ENCODE measurements at regions not wholly inside any gene's neighbourhood (a gene's known extent, or its start where the extent isn't known, plus 50 kb on each side); places are given as distances from the start of the nearest gene placed in this dataset.
"Not testable (repeated sequence)": the region's sequence is repeated elsewhere in the genome, so short reads cannot be mapped to it uniquely, and the experiment has no call there.

DNA sequence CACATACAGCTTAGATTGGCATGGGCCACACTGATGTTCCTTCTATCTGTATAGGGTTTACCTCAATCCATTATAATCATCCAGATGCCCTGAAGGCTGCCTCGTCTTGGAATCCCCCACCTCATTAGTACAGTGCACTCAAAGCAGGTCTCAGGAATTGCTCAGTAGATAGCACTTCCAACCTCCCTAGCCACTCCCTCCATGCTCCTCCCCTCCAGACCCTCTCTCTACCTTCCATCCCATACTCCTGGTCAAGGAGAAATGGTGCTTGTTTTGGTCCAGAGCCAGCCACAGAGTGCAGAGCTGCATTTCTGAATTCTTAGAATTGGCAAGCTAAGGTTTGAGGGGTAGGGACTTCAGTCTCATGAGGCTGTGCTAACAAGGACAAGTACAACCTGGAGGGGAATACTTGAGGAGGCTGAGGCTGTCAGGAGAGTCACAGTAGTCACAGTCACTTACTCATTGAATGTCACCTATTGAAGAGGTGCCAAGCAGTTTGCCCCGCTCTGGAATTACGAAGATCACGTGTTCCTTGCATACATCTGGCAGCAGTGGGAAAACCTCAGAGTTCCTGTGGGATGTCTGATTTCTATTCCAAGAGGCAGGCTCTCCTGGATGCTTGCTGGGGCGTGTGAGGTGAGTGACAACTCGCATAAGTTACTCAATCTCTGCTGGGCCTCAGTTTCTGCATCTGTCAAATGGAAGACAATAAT, 60.7 kb upstream of the ZNF746 start:
- TF ChIP-seq CTCF (IDR thresholded peaks at IDR 0.05) = no peak
- TF ChIP-seq POLR2A (IDR thresholded peaks at IDR 0.05) = no peak
- no peak for DNase-seq (ENCODE audit: low spot score)
- Histone ChIP-seq H3K27me3 (replicated peaks; ENCODE audit: insufficient read depth) (no peaks in the 10 kb centered on the region), H3K4me1 (replicated peaks) (no peaks in the 10 kb centered on the region), H3K9me3 (no peaks in the 10 kb centered on the region), H3K36me3 (peaks cover 0 to 4% of the 10 kb centered on the region in 2 donors), H3K4me3 (no peak overlapping the region), H3K27ac (no peak overlapping the region)
- WGBS = 91% methylated on average over 6 of the region's 6 CpGs
- intact Hi-C loops (cut with DNase I) = no loop called here

GRCh38 chr7:149556525-149556924, 58.9 kb upstream of the ZNF746 start:
- H3K4me1 ChIP-seq (replicated peaks); H3K4me3 ChIP-seq; intact Hi-C loops (cut with DNase I); H3K9me3 ChIP-seq; H3K27ac ChIP-seq; H3K27me3 ChIP-seq (replicated peaks; ENCODE audit: insufficient read depth); H3K36me3 ChIP-seq; DNase-seq (ENCODE audit: low spot score): not testable (repeated sequence)
- 96% methylated on average over 4 of the region's 4 CpGs for WGBS

GRCh38 chr7:149554821-149555220, 57.2 kb upstream of the ZNF746 start:
- WGBS = 92% methylated on average over 7 of the region's 31 CpGs
- not testable (repeated sequence) for H3K27ac ChIP-seq

DNA sequence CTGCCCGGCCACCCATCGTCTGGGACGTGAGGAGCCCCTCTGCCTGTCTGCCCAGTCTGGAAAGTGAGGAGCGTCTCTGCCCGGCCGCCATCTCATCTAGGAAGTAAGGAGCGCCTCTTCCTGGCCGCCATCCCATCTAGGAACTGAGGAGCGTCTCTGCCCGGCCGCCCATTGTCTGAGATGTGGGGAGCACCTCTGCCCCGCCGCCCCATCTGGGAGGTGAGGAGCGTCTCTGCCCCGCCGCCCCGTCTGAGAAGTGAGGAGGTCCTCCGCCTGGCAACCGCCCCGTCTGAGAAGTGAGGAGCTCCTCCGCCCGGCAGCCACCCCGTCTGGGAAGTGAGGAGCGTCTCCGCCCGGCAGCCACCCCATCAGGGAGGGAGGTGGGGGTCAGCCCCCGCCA, 56.4 kb upstream of the ZNF746 start:
- H3K4me3 ChIP-seq; intact Hi-C loops (cut with DNase I); H3K27me3 ChIP-seq (replicated peaks; ENCODE audit: insufficient read depth); H3K4me1 ChIP-seq (replicated peaks); H3K9me3 ChIP-seq; H3K36me3 ChIP-seq; DNase-seq (ENCODE audit: low spot score); H3K27ac ChIP-seq: not testable (repeated sequence)
- WGBS = 98% methylated on average over 25 of the region's 27 CpGs

More at GRCh38 chr7:149554821-149555220, 57.2 kb upstream of the ZNF746 start:
- DNase-seq (ENCODE audit: low spot score); H3K4me3 ChIP-seq; H3K36me3 ChIP-seq; H3K9me3 ChIP-seq; H3K27me3 ChIP-seq (replicated peaks; ENCODE audit: insufficient read depth); H3K4me1 ChIP-seq (replicated peaks); intact Hi-C loops (cut with DNase I): not testable (repeated sequence)

GRCh38 chr7:149552799-149553198, 55.2 kb upstream of the ZNF746 start:
- peaks cover 4 to 13% of the 10 kb centered on the region in 2 donors for H3K36me3 ChIP-seq
- H3K4me1 ChIP-seq (replicated peaks) = no peaks in the 10 kb centered on the region
- intact Hi-C loops (cut with DNase I) = no loop called here
- DNase-seq (ENCODE audit: low spot score) = no peak
- WGBS = 77% methylated on average over 3 of the region's 3 CpGs
- no peak overlapping the region for H3K4me3 ChIP-seq
- H3K27me3 ChIP-seq (replicated peaks; ENCODE audit: insufficient read depth) = no peaks in the 10 kb centered on the region
- H3K27ac ChIP-seq = no peak overlapping the region
- no peaks in the 10 kb centered on the region for H3K9me3 ChIP-seq
- no peak for TF ChIP-seq CTCF (IDR thresholded peaks at IDR 0.05)
- TF ChIP-seq POLR2AphosphoS5 (IDR thresholded peaks at IDR 0.05) = no peak
- TF ChIP-seq POLR2A (IDR thresholded peaks at IDR 0.05) = no peak

Measured in prostate gland (tissue), 2 donors.